HG03097 (cell line): ENCODE measurements at regions not wholly inside any gene's neighbourhood (a gene's known extent, or its start where the extent isn't known, plus 50 kb on each side); places are given as distances from the start of the nearest gene placed in this dataset.
"Not testable (repeated sequence)": the region's sequence is repeated elsewhere in the genome, so short reads cannot be mapped to it uniquely, and the experiment has no call there.

Source experiments
- ATAC-seq: cut with Tn5 transposase; IDR thresholded peaks from one replicate; pipeline ENCODE4 v1.9.1; 2021; ENCODE audit not compliant: unreplicated experiment, low FRiP score

- ATAC-seq: not testable (repeated sequence)
Observed at GRCh38 chr2:242089213-242089549, 219.7 kb downstream of the RTP5 start.

GRCh38 chr2:242097278-242097677, 227.7 kb downstream of the RTP5 start:
- ATAC-seq: not testable (repeated sequence)

GRCh38 chr2:242098034-242098433, 228.5 kb downstream of the RTP5 start:
- no peak for ATAC-seq

GRCh38 chr2:242098445-242099128, 229.1 kb downstream of the RTP5 start:
- no peak for ATAC-seq

- ATAC-seq: not testable (repeated sequence)
Observed at GRCh38 chr2:242103093-242103492, 233.6 kb downstream of the RTP5 start.

GRCh38 chr2:242104202-242104956, 234.8 kb downstream of the RTP5 start:
- not testable (repeated sequence) for ATAC-seq

- ATAC-seq: not testable (repeated sequence)
Observed at GRCh38 chr2:242107065-242107464, 237.5 kb downstream of the RTP5 start.

- ATAC-seq: not testable (repeated sequence)
Observed at GRCh38 chr2:242108797-242109500, 239.4 kb downstream of the RTP5 start.

GRCh38 chr2:242109819-242110218, 240.3 kb downstream of the RTP5 start:
- not testable (repeated sequence) for ATAC-seq

- not testable (repeated sequence) for ATAC-seq
Observed at GRCh38 chr2:242111954-242112353, 242.4 kb downstream of the RTP5 start.

GRCh38 chr2:242113492-242113891, 244.0 kb downstream of the RTP5 start:
- not testable (repeated sequence) for ATAC-seq

GRCh38 chr2:242116676-242117075, 247.1 kb downstream of the RTP5 start:
- ATAC-seq: not testable (repeated sequence)

GRCh38 chr2:242117305-242117704, 247.8 kb downstream of the RTP5 start:
- ATAC-seq: not testable (repeated sequence)

- ATAC-seq: not testable (repeated sequence)
Observed at GRCh38 chr2:242119682-242120081, 250.2 kb downstream of the RTP5 start.

GRCh38 chr2:242130682-242131081, 261.2 kb downstream of the RTP5 start:
- ATAC-seq: not testable (repeated sequence)

GRCh38 chr2:242159921-242160320, 290.4 kb downstream of the RTP5 start:
- not testable (repeated sequence) for ATAC-seq

GRCh38 chr2:242165115-242165514, 295.6 kb downstream of the RTP5 start:
- ATAC-seq: not testable (repeated sequence)

GRCh38 chr2:242171290-242171689, 301.8 kb downstream of the RTP5 start:
- ATAC-seq: not testable (repeated sequence)
